D721Med (cell line): ENCODE measurements at regions not wholly inside any gene's neighbourhood (a gene's known extent, or its start where the extent isn't known, plus 50 kb on each side); places are given as distances from the start of the nearest gene placed in this dataset.

Experiments used
- DNase-seq: peaks from one replicate; pipeline ENCODE4 v3.0.0; 2011; ENCODE audit warnings: low spot score; ENCODE audit not compliant: insufficient read length
- FAIRE-seq: peaks from 2 replicates; lab custom pipeline; 2011; peaks lifted over from hg19 to GRCh38; lab: Jason Lieb, UNC
- TF ChIP-seq, protein P1 (sequence below): IDR thresholded peaks from 2 replicates; pipeline ENCODE4 v1.5.1; 2012; ENCODE audit warnings: mild to moderate bottlenecking, control low read depth; ENCODE audit not compliant: insufficient read depth; ENCODE audit errors: missing control alignments

DNA sequence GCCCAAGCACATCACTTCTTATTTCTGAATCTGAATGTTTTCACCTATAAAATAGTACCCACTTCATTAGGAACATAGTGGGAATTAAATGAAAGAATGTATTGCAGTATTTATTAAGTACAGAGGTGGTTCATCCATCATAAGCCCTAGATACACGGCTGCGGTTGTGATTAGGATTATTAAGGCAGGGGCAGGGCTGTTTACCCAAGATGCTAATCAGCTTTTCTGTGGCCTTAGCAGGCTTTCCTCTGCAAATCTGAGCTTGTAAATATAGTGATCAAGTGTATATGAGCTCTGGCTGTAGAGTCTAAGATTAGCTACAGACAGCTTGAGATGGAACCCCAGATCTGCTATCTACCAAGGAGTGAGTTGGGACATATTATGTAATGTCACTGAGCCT lies 124.1 kb upstream of the ADRA1B start:
- TF ChIP-seq, protein P1, sequence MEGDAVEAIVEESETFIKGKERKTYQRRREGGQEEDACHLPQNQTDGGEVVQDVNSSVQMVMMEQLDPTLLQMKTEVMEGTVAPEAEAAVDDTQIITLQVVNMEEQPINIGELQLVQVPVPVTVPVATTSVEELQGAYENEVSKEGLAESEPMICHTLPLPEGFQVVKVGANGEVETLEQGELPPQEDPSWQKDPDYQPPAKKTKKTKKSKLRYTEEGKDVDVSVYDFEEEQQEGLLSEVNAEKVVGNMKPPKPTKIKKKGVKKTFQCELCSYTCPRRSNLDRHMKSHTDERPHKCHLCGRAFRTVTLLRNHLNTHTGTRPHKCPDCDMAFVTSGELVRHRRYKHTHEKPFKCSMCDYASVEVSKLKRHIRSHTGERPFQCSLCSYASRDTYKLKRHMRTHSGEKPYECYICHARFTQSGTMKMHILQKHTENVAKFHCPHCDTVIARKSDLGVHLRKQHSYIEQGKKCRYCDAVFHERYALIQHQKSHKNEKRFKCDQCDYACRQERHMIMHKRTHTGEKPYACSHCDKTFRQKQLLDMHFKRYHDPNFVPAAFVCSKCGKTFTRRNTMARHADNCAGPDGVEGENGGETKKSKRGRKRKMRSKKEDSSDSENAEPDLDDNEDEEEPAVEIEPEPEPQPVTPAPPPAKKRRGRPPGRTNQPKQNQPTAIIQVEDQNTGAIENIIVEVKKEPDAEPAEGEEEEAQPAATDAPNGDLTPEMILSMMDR = no peak
- peak; percentile 58 for DNase-seq
- FAIRE-seq = peak; percentile 98

DNA sequence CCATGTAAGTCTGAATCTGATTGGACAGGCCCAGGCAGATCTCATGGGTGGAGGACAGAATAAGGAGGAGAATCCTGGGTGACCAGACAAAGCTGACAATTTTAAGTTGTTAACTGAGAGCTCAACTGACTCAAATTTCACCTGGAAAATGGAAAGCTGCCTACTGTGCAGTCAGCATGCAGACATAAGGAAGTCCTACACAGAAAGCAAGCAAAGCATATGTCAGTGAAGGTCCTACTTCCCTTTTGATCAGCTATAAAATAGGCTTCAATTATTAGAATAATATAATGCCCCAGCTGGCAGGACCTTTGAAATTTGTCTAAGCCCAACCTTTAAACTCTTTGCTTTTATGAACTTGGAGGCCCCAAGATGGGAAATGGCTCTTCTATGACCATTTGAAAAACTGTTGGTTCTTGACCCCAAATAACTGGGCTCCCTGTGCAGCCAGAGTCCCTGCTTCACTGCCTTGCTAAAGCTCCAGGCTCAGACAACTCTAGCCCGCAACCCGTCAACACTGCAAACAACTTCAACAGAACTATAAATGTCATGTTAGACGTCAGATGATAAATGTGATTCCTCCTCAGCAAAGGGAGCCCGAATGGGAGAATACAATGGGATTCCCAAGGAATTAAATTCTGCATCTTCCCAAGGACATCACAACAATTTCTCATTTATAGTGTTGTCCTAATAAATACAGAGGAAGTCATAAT lies 118.9 kb upstream of the ADRA1B start:
- TF ChIP-seq, protein P1 = no peak
- no peak for FAIRE-seq

GRCh38 chr5:159799701-159800100 lies 116.6 kb upstream of the ADRA1B start:
- no peak for DNase-seq
- TF ChIP-seq, protein P1 = no peak
- no peak for FAIRE-seq

More for the DNA sequence above, 118.9 kb upstream of the ADRA1B start:
- DNase-seq = no peak

DNA sequence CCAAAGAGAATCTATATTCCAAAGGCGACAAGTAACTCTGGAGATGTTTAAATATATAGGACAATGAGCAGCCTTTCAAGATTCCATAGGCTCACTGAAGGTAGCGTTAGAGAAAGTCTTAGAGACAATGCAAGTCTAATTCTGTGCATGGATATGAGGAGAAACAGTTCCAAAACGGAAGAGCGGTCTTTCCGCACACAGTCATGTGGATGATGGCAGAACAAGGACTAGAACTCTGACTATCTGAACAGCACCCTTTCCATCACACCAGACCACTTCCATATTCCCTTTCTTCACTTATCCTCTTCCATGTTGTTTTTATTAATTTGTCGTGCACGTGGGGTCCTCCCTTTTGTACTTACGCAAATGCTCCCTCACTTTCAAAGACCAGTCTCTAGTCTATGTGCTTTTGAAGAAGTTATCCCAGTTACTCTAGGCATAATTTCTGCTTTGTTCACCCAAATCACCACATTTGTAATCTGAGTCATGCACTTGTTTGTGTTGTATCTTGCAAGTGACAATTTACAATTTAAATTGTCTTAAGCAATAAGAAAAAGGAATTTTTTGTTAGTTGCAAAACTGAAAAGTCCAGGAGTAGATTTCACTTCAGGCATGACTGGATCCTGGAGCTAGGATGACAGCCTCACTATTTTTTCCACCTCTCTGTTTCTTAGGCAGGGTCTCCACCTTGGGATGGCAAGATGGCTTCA lies 116.0 kb upstream of the ADRA1B start:
- no peak for DNase-seq
- TF ChIP-seq, protein P1 = no peak
- FAIRE-seq = no peak

DNA sequence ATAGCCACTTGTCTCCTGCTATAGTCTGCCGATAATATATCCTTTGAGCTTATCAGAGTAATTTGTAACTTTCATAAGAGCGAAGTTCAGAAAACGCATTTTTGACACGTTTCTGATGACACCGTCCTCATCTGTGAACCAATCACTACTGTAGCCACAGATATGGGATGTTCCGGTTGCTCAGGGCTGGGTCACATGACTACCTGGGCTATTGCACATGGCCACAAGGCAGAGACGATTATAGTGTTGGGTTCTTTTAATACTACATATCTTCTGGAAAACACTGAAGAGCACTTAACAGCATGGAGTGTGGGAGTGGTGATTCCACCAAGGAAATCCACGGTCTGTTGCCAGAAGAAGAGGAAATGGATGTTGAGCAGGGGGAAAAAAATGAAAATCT lies 115.0 kb upstream of the ADRA1B start:
- DNase-seq (no peak), FAIRE-seq (no peak)
- TF ChIP-seq, protein P1 = no peak

DNA sequence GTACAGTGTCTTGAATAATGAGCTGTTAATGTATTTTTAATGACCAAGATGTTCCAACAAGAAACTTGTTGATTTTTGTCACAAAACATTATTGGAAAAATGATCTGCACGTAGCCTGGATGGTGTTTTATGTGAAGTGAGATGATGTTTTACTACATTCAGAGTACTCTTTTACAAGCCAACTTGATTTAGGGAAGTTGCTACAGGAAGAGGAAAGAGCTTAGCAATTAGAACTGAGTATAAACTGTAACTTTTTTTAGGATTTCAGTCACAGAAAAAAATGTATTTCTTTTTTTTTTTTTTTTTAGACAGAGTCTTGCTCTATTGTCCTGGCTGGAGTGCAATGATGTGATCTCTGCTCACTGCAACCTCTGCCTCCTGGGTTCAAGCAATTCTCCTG lies 113.6 kb upstream of the ADRA1B start:
- FAIRE-seq (no peak), DNase-seq (no peak)
- TF ChIP-seq, protein P1 = no peak

DNA sequence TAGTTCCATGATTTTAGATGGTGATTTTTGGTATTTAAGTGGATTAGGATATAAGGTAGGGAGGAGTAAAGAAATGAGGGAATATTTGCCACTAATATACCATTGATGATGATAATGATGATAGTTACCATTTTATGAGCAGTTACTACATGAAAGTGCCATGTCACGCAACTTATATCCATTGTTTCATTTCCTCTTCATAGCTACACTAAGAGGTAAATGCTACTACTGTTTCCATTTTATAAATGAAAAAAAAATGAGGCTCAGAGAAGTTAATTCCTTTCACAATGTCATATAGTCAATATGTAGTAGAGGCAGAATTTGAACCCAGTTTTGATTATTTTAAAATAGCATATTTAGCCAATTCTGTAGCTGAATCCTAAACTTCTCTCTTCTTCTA lies 112.2 kb upstream of the ADRA1B start:
- TF ChIP-seq, protein P1 = no peak
- no peak for FAIRE-seq
- DNase-seq = no peak
